Fibroblast of upper back skin (primary cell): ENCODE measurements at regions not wholly inside any gene's neighbourhood (a gene's known extent, or its start where the extent isn't known, plus 50 kb on each side); places are given as distances from the start of the nearest gene placed in this dataset.
"Not testable (repeated sequence)": the region's sequence is repeated elsewhere in the genome, so short reads cannot be mapped to it uniquely, and the experiment has no call there.

Experiments
- DNase-seq: peaks from one replicate; pipeline ENCODE4 v3.0.0-alpha.2; 2013

GRCh38 chr13:84831666-84832657, 949.7 kb upstream of the SLITRK1 start:
- no peak for DNase-seq

GRCh38 chr13:84823528-84823927, 941.3 kb upstream of the SLITRK1 start:
- DNase-seq, result no peak

- no peak for DNase-seq
Measured at GRCh38 chr13:84821261-84821660, 939.0 kb upstream of the SLITRK1 start.

GRCh38 chr13:84816567-84817105, 934.4 kb upstream of the SLITRK1 start:
- DNase-seq, result no peak

- no peak for DNase-seq
Measured at GRCh38 chr13:84812789-84813188, 930.5 kb upstream of the SLITRK1 start.

GRCh38 chr13:84812078-84812477, 929.8 kb upstream of the SLITRK1 start:
- DNase-seq, result no peak

- DNase-seq, result no peak
Measured at GRCh38 chr13:84810781-84811180, 928.5 kb upstream of the SLITRK1 start.

- DNase-seq, result no peak
Measured at GRCh38 chr13:84802073-84802472, 919.8 kb upstream of the SLITRK1 start.

GRCh38 chr13:84784443-84785153, 902.3 kb upstream of the SLITRK1 start:
- DNase-seq, result no peak

- DNase-seq, result no peak
Measured at GRCh38 chr13:84777316-84777715, 895.0 kb upstream of the SLITRK1 start.

GRCh38 chr13:84776593-84776992, 894.3 kb upstream of the SLITRK1 start:
- no peak for DNase-seq

GRCh38 chr13:84775920-84776319, 893.6 kb upstream of the SLITRK1 start:
- not testable (repeated sequence) for DNase-seq

GRCh38 chr13:84774111-84774510, 891.8 kb upstream of the SLITRK1 start:
- DNase-seq, result no peak

GRCh38 chr13:84760956-84761355, 878.7 kb upstream of the SLITRK1 start:
- no peak for DNase-seq

GRCh38 chr13:84749126-84749525, 866.9 kb upstream of the SLITRK1 start:
- DNase-seq, result no peak

GRCh38 chr13:84745051-84745551, 862.8 kb upstream of the SLITRK1 start:
- DNase-seq, result no peak

GRCh38 chr13:84744203-84744602, 861.9 kb upstream of the SLITRK1 start:
- DNase-seq, result no peak

GRCh38 chr13:84741253-84741652, 859.0 kb upstream of the SLITRK1 start:
- no peak for DNase-seq

- DNase-seq, result no peak
Measured at GRCh38 chr13:84739021-84739420, 856.7 kb upstream of the SLITRK1 start.

- no peak for DNase-seq
Measured at GRCh38 chr13:84737661-84738060, 855.4 kb upstream of the SLITRK1 start.

- DNase-seq, result no peak
Measured at GRCh38 chr13:84730376-84730775, 848.1 kb upstream of the SLITRK1 start.

- no peak for DNase-seq
Measured at GRCh38 chr13:84705982-84706710, 823.9 kb upstream of the SLITRK1 start.

- DNase-seq, result no peak
Measured at GRCh38 chr13:84702174-84702573, 819.9 kb upstream of the SLITRK1 start.
